H1 (cell line): ENCODE measurements at regions not wholly inside any gene's neighbourhood (a gene's known extent, or its start where the extent isn't known, plus 50 kb on each side); places are given as distances from the start of the nearest gene placed in this dataset.

Source experiments
- CBX5 ChIP-seq: fragments of 300-800, 300-1000 bp; sonication (generic); IDR thresholded peaks from 2 replicates; pipeline ENCODE4 v1.7.1; 2016; ENCODE audit warnings: antibody characterized with exemption, low read length, low read depth

DNA sequence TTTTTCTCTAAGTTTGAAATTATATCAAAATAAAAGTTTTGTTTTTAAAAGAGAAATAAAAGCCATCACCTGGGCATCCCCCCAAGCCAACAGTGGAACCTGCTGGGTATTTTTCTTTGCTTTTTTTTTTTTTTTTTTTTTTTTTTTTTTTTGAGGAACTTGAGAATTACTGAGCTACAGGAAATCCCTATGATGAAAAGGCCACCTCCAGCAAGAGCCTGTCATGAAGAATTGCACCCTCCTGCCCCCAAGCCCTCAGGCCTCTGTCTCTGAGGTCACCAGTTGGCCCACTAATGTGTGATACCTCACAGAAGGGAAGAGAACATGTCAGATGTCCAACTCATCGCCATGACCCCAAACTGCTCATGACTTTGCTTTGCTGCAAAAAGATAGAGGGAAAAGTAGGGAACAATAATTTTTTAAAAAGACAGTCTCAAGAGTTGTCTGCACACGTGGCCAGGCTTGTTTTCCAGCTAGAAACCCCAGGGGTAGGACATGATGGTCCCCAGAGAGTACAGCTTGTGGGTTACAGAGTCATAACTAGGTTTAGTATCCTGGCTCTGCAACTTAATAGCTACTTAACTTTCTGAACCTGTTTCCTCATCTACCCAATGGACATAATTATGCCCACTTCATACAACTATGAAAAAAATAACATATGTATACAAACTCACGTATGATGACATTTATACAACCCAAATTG lies 124.3 kb upstream of the EGLN3 start (continued):
- TF ChIP-seq CBX5 = no peak
